H1 (cell line): ENCODE measurements at regions not wholly inside any gene's neighbourhood (a gene's known extent, or its start where the extent isn't known, plus 50 kb on each side); places are given as distances from the start of the nearest gene placed in this dataset.

Source experiments
- CTCF ChIA-PET: fragments of 300-600 bp; sonication (Branson Sonifier 250); formaldehyde crosslinking; loops from one replicate; lab custom pipeline; 2021; ENCODE audit not compliant: partially characterized antibody; lab: Charles Lee
- POLR2A ChIA-PET: fragments of 300-600 bp; sonication (Branson Sonifier 250); formaldehyde crosslinking; loops from one replicate; lab custom pipeline; 2021; ENCODE audit warnings: inconsistent platforms; ENCODE audit not compliant: partially characterized antibody; lab: Charles Lee
- DNase-seq, 2 experiments: peaks; one replicate each; pipeline versions ENCODE4 v3.0.0 to v3.0.0-alpha.2; 2010 to 2022; ENCODE audit warnings: low spot score in 2 of 2, low read depth in 1 of 2, mixed read lengths in 1 of 2
- FAIRE-seq: peaks from 2 replicates; lab custom pipeline; 2011; peaks lifted over from hg19 to GRCh38; lab: Jason Lieb, UNC
- H2AFZ ChIP-seq: 2 replicates; pipeline ENCODE4 v1.8.1; 2012; ENCODE audit warnings: low read length, inconsistent platforms
- H2AK5ac ChIP-seq: 2 replicates; pipeline ENCODE4 v1.6.1; 2013; ENCODE audit warnings: low read depth, low read length
- H2BK120ac ChIP-seq: replicated peaks from 2 replicates; pipeline ENCODE3; 2013; ENCODE audit warnings: low read depth, low read length, inconsistent platforms
- H2BK12ac ChIP-seq: 2 replicates; pipeline ENCODE4 v1.6.1; 2013; ENCODE audit warnings: low read depth, low read length
- H2BK15ac ChIP-seq: 2 replicates; pipeline ENCODE4 v1.6.1; 2013; ENCODE audit warnings: low read length
- H2BK20ac ChIP-seq: 2 replicates; pipeline ENCODE4 v1.6.1; 2013; ENCODE audit warnings: low read length
- H2BK5ac ChIP-seq: 2 replicates; pipeline ENCODE4 v1.6.1; 2013; ENCODE audit warnings: low read depth, low read length
- H3K14ac ChIP-seq: 2 replicates; pipeline ENCODE4 v1.6.1; 2013; ENCODE audit warnings: inconsistent platforms; ENCODE audit not compliant: insufficient read length
- H3K18ac ChIP-seq: 2 replicates; pipeline ENCODE4 v1.6.1; 2013; ENCODE audit warnings: low read length; ENCODE audit errors: extremely low read depth
- H3K23ac ChIP-seq: 2 replicates; pipeline ENCODE4 v1.6.1; 2013; ENCODE audit warnings: inconsistent platforms; ENCODE audit not compliant: insufficient read length
- H3K23me2 ChIP-seq: 2 replicates; pipeline ENCODE4 v1.6.1; 2013; ENCODE audit warnings: low read depth, low read length
- H3K27ac ChIP-seq: 2 replicates; pipeline ENCODE4 v1.6.1; 2011; ENCODE audit warnings: low read depth, low read length, inconsistent platforms
- H3K27me3 ChIP-seq, 4 experiments: replicated peaks in 1 of 4; 1 replicate in 1 of 4; 2 replicates in 3 of 4; pipeline versions ENCODE4 v1.6.1 to v1.8.1; 2011 to 2013; ENCODE audit warnings: low read length in 3 of 4, mild to moderate bottlenecking in 3 of 4, inconsistent platforms in 2 of 4, mixed read lengths in 2 of 4, moderate library complexity in 1 of 4; ENCODE audit not compliant: control insufficient read depth in 3 of 4, insufficient read depth in 3 of 4; ENCODE audit errors: extremely low read depth in 1 of 4
- H3K36me3 ChIP-seq, 4 experiments: 2 replicates each; pipeline versions ENCODE4 v1.6.1 to v1.8.1; 2011 to 2013; ENCODE audit warnings: mild to moderate bottlenecking in 4 of 4, low read length in 3 of 4, moderate library complexity in 2 of 4, control low read depth in 1 of 4, inconsistent platforms in 1 of 4; ENCODE audit not compliant: insufficient read depth in 4 of 4, control insufficient read depth in 2 of 4
- H3K4ac ChIP-seq: replicated peaks from 2 replicates; pipeline ENCODE3; 2013; ENCODE audit warnings: low read length, low read depth, mixed read lengths, inconsistent platforms; ENCODE audit not compliant: insufficient read length
- H3K4me1 ChIP-seq, 4 experiments: replicated peaks in 1 of 4; 1 replicate in 1 of 4; 2 replicates in 3 of 4; pipeline versions ENCODE4 v1.6.1 to v1.8.1; 2011 to 2013; ENCODE audit warnings: low read length in 3 of 4, inconsistent platforms in 2 of 4, mixed read lengths in 1 of 4; ENCODE audit not compliant: insufficient read depth in 4 of 4, control insufficient read depth in 3 of 4
- H3K4me2 ChIP-seq, 2 experiments: 2 replicates each; pipeline versions ENCODE4 v1.6.1 to v1.8.1; 2011 to 2013; ENCODE audit warnings: low read depth in 2 of 2, low read length in 2 of 2, control low read depth in 1 of 2, inconsistent platforms in 1 of 2, mild to moderate bottlenecking in 1 of 2; ENCODE audit not compliant: insufficient read depth in 1 of 2
- H3K4me3 ChIP-seq, 4 experiments: fragments of 200-600, 300-600 bp in 1 of 4; sonication (generic), shearing (Covaris generic), sonication (Bioruptor Twin) in 1 of 4; 2 replicates each; pipeline versions ENCODE4 v1.5.1 to v1.8.1; 2011 to 2016; ENCODE audit warnings: low read length in 4 of 4, low read depth in 3 of 4, control low read depth in 2 of 4, inconsistent platforms in 2 of 4, mild to moderate bottlenecking in 2 of 4, mixed read lengths in 1 of 4, moderate library complexity in 1 of 4; ENCODE audit not compliant: insufficient read depth in 2 of 4; ENCODE audit errors: extremely low read depth in 1 of 4
- H3K56ac ChIP-seq: replicated peaks from 2 replicates; pipeline ENCODE3; 2013; ENCODE audit warnings: low read depth, mild to moderate bottlenecking, mixed read lengths, low read length, inconsistent platforms; ENCODE audit not compliant: insufficient read length
- H3K79me1 ChIP-seq: 2 replicates; pipeline ENCODE4 v1.6.1; 2013; ENCODE audit warnings: low read depth, low read length, control low read depth
- H3K79me2 ChIP-seq, 2 experiments: 2 replicates each; pipeline versions ENCODE4 v1.6.1 to v1.8.1; 2012 to 2013; ENCODE audit warnings: low read length in 2 of 2, mild to moderate bottlenecking in 2 of 2, inconsistent platforms in 1 of 2; ENCODE audit not compliant: insufficient read depth in 2 of 2, control insufficient read depth in 1 of 2
- H3K9ac ChIP-seq, 4 experiments: replicated peaks in 1 of 4; 1 replicate in 1 of 4; 2 replicates in 3 of 4; pipeline versions ENCODE4 v1.6.1 to v1.8.1; 2011 to 2013; ENCODE audit warnings: low read depth in 3 of 4, low read length in 3 of 4, control low read depth in 2 of 4, mild to moderate bottlenecking in 2 of 4, moderate library complexity in 2 of 4, inconsistent platforms in 1 of 4; ENCODE audit errors: extremely low read depth in 1 of 4
- H3K9me3 ChIP-seq, 2 experiments: 2 replicates each; pipeline versions ENCODE4 v1.6.1 to v1.8.1; 2012 to 2013; ENCODE audit warnings: mild to moderate bottlenecking in 2 of 2, moderate library complexity in 2 of 2, control low read depth in 1 of 2, inconsistent platforms in 1 of 2, low read depth in 1 of 2, low read length in 1 of 2, mixed read lengths in 1 of 2; ENCODE audit not compliant: insufficient read depth in 2 of 2
- H4K20me1 ChIP-seq, 2 experiments: replicated peaks in 1 of 2; 2 replicates each; pipeline versions ENCODE3 to v1.8.1; 2011 to 2013; ENCODE audit warnings: inconsistent platforms in 2 of 2, low read length in 2 of 2, mild to moderate bottlenecking in 1 of 2; ENCODE audit not compliant: insufficient read depth in 2 of 2, control insufficient read depth in 1 of 2
- H4K5ac ChIP-seq: 2 replicates; pipeline ENCODE4 v1.6.1; 2013; ENCODE audit warnings: low read length, low read depth, mixed read lengths, inconsistent platforms; ENCODE audit not compliant: insufficient read length
- H4K8ac ChIP-seq: 2 replicates; pipeline ENCODE4 v1.8.0; 2013; ENCODE audit warnings: mild to moderate bottlenecking, moderate library complexity, low read length, inconsistent platforms; ENCODE audit not compliant: insufficient read depth; ENCODE audit errors: extremely low read depth
- H4K91ac ChIP-seq: replicated peaks from 2 replicates; pipeline ENCODE3; 2013; ENCODE audit warnings: low read length, mixed read lengths, inconsistent platforms; ENCODE audit not compliant: insufficient read length
- POU5F1 ChIP-seq: IDR thresholded peaks from 2 replicates; pipeline ENCODE4 v1.6.1; 2011; ENCODE audit warnings: low read depth, mild to moderate bottlenecking, low read length, moderate library complexity
- SIRT6 ChIP-seq: IDR thresholded peaks from one replicate; pipeline ENCODE4 v1.7.1; 2012; ENCODE audit warnings: low read length, inconsistent platforms

GRCh38 chr10:8810677-8811076 is 756.2 kb downstream of the GATA3 start:
- Histone ChIP-seq H2BK20ac (no peak overlapping the region), H2AFZ (no peak overlapping the region), H3K27me3 (no peaks in the 10 kb centered on the region; a peak in 1 of 7 replicates), H3K79me1 (no peaks in the 10 kb centered on the region), H3K9ac (no peak overlapping the region), H3K4me2 (no peak overlapping the region), H3K79me2 (no peaks in the 10 kb centered on the region), H2BK5ac (no peak overlapping the region), H3K23ac (no peak overlapping the region), H2AK5ac (no peak overlapping the region), H3K27ac (no peak overlapping the region), H3K4me1 (no peaks in the 10 kb centered on the region), H2BK120ac (no peak overlapping the region), H4K20me1 (no peaks in the 10 kb centered on the region), H4K5ac (no peak overlapping the region), H3K4ac (no peak overlapping the region), H3K23me2 (no peaks in the 10 kb centered on the region), H2BK12ac (no peak overlapping the region), H3K18ac (no peak overlapping the region), H3K9me3 (no peaks in the 10 kb centered on the region), H3K36me3 (no peaks in the 10 kb centered on the region), H4K8ac (no peak overlapping the region), H4K91ac (no peak overlapping the region), H3K4me3 (no peak overlapping the region), H3K14ac (no peak overlapping the region), H2BK15ac (no peak overlapping the region), H3K56ac (no peak overlapping the region)
- CTCF ChIA-PET: no interaction called here
- POLR2A ChIA-PET: no interaction called here
- FAIRE-seq: no peak
- no peak for DNase-seq
- no peak for TF ChIP-seq SIRT6
- TF ChIP-seq POU5F1: no peak
